A549 (cell line): ENCODE measurements at regions not wholly inside any gene's neighbourhood (a gene's known extent, or its start where the extent isn't known, plus 50 kb on each side); places are given as distances from the start of the nearest gene placed in this dataset.

Source experiments
- FOSL2 ChIP-seq, 2 experiments: fragments of 450-650 bp in 1 of 2; fragments of >200 bp in 1 of 2; sonication (Bioruptor Twin) in 1 of 2; formaldehyde crosslinking; IDR thresholded peaks; 2 replicates each; pipeline versions ENCODE4 v1.5.0 to v1.6.1; 2016 to 2020; ENCODE audit warnings: mild to moderate bottlenecking in 1 of 2, moderate library complexity in 1 of 2
- FOXS1 ChIP-seq: fragments of 250-450 bp; sonication (Bioruptor Pico); IDR thresholded peaks from 2 replicates; pipeline ENCODE4 v1.5.0; 2020; ENCODE audit warnings: mild to moderate bottlenecking, moderate library complexity
- HOXA7 ChIP-seq: fragments of 250-450 bp; sonication (Bioruptor Pico); IDR thresholded peaks from 2 replicates; pipeline ENCODE4 v1.5.0; 2020; ENCODE audit warnings: mild to moderate bottlenecking, moderate library complexity
- JUNB ChIP-seq: fragments of >200 bp; sonication (Bioruptor Twin); formaldehyde crosslinking; IDR thresholded peaks from 2 replicates; pipeline ENCODE4 v1.6.1; 2016
- MAZ ChIP-seq: fragments of 150-350 bp; IDR thresholded peaks from 2 replicates; pipeline ENCODE4 v1.6.1; 2014; ENCODE audit warnings: antibody characterized with exemption, low read depth, low read length, borderline replicate concordance
- NFE2L2 ChIP-seq: fragments of 150-350 bp; conservative IDR thresholded peaks from 2 replicates; pipeline ENCODE4 v1.6.1; 2014; ENCODE audit warnings: low read length
- POLR2A ChIP-seq: IDR thresholded peaks from 2 replicates; pipeline ENCODE4 v1.6.1; 2012; ENCODE audit warnings: mild to moderate bottlenecking, low read length
- POLR2AphosphoS2 ChIP-seq: conservative IDR thresholded peaks from 2 replicates; pipeline ENCODE4 v1.6.1; 2012; ENCODE audit warnings: low read length, improper control_type of control experiment, inconsistent platforms
- RCOR1 ChIP-seq: fragments of 150-350 bp; IDR thresholded peaks from 2 replicates; pipeline ENCODE4 v1.6.1; 2014; ENCODE audit warnings: antibody characterized with exemption, low read length, low read depth
- RFX5 ChIP-seq: fragments of 450-650 bp; IDR thresholded peaks from 2 replicates; pipeline ENCODE4 v1.7.1; 2014; ENCODE audit warnings: antibody characterized with exemption, mild to moderate bottlenecking, moderate library complexity
- SMC3 ChIP-seq: fragments of >200 bp; sonication (Bioruptor Twin); formaldehyde crosslinking; IDR thresholded peaks from 3 replicates; pipeline ENCODE4 v1.6.1; 2018; ENCODE audit warnings: inconsistent platforms
- TF ChIP-seq, protein P1 (sequence below): fragments of >200 bp; sonication (Bioruptor Twin); formaldehyde crosslinking; IDR thresholded peaks from 3 replicates; pipeline ENCODE4 v1.5.1; 2016
- TF ChIP-seq, protein P2 (sequence below): fragments of 450-650 bp; IDR thresholded peaks from 2 replicates; pipeline ENCODE4 v1.6.1; 2014; ENCODE audit warnings: antibody characterized with exemption
- TF ChIP-seq, protein P3 (sequence below): fragments of 200-600 bp; sonication (generic); IDR thresholded peaks from 2 replicates; pipeline ENCODE4 v1.6.1; 2016; ENCODE audit warnings: antibody characterized with exemption, mild to moderate bottlenecking, moderate library complexity

DNA sequence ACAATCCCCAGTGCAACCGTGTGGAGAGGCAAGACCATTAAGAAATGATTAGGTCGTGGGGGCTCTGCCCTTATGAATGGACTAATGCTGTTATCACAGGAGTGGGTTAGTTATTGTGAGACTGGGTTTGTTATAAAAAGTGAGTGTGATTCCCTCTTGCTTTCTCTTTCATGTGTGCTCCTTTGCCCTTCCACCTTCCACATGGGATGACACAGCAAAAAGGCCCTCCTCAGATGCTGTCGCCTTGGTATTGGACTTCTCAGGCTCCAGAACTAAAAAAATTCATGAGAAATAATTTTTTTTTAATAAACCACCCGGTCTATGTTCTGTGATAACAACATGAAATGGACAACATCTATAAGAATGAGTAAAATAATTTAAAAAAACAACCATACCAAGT, 136.1 kb upstream of the PCBD1 start:
- TF ChIP-seq, protein P1, sequence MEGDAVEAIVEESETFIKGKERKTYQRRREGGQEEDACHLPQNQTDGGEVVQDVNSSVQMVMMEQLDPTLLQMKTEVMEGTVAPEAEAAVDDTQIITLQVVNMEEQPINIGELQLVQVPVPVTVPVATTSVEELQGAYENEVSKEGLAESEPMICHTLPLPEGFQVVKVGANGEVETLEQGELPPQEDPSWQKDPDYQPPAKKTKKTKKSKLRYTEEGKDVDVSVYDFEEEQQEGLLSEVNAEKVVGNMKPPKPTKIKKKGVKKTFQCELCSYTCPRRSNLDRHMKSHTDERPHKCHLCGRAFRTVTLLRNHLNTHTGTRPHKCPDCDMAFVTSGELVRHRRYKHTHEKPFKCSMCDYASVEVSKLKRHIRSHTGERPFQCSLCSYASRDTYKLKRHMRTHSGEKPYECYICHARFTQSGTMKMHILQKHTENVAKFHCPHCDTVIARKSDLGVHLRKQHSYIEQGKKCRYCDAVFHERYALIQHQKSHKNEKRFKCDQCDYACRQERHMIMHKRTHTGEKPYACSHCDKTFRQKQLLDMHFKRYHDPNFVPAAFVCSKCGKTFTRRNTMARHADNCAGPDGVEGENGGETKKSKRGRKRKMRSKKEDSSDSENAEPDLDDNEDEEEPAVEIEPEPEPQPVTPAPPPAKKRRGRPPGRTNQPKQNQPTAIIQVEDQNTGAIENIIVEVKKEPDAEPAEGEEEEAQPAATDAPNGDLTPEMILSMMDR: no peak
- TF ChIP-seq, protein P2, sequence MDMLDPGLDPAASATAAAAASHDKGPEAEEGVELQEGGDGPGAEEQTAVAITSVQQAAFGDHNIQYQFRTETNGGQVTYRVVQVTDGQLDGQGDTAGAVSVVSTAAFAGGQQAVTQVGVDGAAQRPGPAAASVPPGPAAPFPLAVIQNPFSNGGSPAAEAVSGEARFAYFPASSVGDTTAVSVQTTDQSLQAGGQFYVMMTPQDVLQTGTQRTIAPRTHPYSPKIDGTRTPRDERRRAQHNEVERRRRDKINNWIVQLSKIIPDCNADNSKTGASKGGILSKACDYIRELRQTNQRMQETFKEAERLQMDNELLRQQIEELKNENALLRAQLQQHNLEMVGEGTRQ: no peak
- no peak for TF ChIP-seq SMC3
- TF ChIP-seq POLR2A: no peak
- TF ChIP-seq POLR2AphosphoS2: no peak
- no peak for TF ChIP-seq MAZ
- TF ChIP-seq JUNB: no peak
- peak; percentile 50; the same call in 1 of the 2 replicates for TF ChIP-seq NFE2L2
- no peak for TF ChIP-seq HOXA7 (CRISPR knock-in tag)
- TF ChIP-seq, protein P3, sequence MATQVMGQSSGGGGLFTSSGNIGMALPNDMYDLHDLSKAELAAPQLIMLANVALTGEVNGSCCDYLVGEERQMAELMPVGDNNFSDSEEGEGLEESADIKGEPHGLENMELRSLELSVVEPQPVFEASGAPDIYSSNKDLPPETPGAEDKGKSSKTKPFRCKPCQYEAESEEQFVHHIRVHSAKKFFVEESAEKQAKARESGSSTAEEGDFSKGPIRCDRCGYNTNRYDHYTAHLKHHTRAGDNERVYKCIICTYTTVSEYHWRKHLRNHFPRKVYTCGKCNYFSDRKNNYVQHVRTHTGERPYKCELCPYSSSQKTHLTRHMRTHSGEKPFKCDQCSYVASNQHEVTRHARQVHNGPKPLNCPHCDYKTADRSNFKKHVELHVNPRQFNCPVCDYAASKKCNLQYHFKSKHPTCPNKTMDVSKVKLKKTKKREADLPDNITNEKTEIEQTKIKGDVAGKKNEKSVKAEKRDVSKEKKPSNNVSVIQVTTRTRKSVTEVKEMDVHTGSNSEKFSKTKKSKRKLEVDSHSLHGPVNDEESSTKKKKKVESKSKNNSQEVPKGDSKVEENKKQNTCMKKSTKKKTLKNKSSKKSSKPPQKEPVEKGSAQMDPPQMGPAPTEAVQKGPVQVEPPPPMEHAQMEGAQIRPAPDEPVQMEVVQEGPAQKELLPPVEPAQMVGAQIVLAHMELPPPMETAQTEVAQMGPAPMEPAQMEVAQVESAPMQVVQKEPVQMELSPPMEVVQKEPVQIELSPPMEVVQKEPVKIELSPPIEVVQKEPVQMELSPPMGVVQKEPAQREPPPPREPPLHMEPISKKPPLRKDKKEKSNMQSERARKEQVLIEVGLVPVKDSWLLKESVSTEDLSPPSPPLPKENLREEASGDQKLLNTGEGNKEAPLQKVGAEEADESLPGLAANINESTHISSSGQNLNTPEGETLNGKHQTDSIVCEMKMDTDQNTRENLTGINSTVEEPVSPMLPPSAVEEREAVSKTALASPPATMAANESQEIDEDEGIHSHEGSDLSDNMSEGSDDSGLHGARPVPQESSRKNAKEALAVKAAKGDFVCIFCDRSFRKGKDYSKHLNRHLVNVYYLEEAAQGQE: no peak
- TF ChIP-seq FOXS1 (CRISPR knock-in tag): no peak
- no peak for TF ChIP-seq RCOR1
- no peak for TF ChIP-seq FOSL2 (IDR thresholded peaks at IDR 0.05)
- TF ChIP-seq FOSL2 (CRISPR knock-in tag; IDR thresholded peaks at IDR 0.05): no peak
- TF ChIP-seq RFX5: no peak
